Fibroblast of lung (primary cell): ENCODE measurements at regions not wholly inside any gene's neighbourhood (a gene's known extent, or its start where the extent isn't known, plus 50 kb on each side); places are given as distances from the start of the nearest gene placed in this dataset.

Source experiments
- DNase-seq, 2 donors: peaks; one replicate each; pipeline versions ENCODE4 v3.0.0 to v3.0.0-alpha.2; 2010; ENCODE audit warnings: low read depth in 2 of 2
- H2AFZ ChIP-seq: 2 replicates; pipeline ENCODE4 v1.5.1; 2012; ENCODE audit warnings: low read length, control low read depth, inconsistent platforms
- H3K27ac ChIP-seq: 2 replicates; pipeline ENCODE4 v1.5.1; 2011; ENCODE audit warnings: low read length, control low read depth; ENCODE audit not compliant: insufficient read depth
- H3K27me3 ChIP-seq: 2 replicates; pipeline ENCODE4 v1.5.1; 2011; ENCODE audit warnings: mild to moderate bottlenecking, low read length; ENCODE audit not compliant: control insufficient read depth, insufficient read depth
- H3K36me3 ChIP-seq: 2 replicates; pipeline ENCODE4 v1.5.1; 2011; ENCODE audit warnings: low read length; ENCODE audit not compliant: control insufficient read depth, insufficient read depth
- H3K4me1 ChIP-seq: 2 replicates; pipeline ENCODE4 v1.5.1; 2011; ENCODE audit warnings: low read length; ENCODE audit not compliant: control insufficient read depth, insufficient read depth; ENCODE audit errors: extremely low read depth
- H3K4me2 ChIP-seq: 2 replicates; pipeline ENCODE4 v1.5.1; 2011; ENCODE audit warnings: low read length, control low read depth; ENCODE audit not compliant: insufficient read depth; ENCODE audit errors: extremely low read depth
- H3K4me3 ChIP-seq, 4 experiments: fragments of 200-600 bp in 1 of 4; sonication (generic) in 1 of 4; replicated peaks in 1 of 4; 2 replicates each; pipeline ENCODE4 v1.5.1; 2011 to 2016; ENCODE audit warnings: low read length in 4 of 4, low read depth in 3 of 4, mild to moderate bottlenecking in 3 of 4, control low read depth in 2 of 4, inconsistent platforms in 1 of 4, mixed read lengths in 1 of 4; ENCODE audit not compliant: insufficient read depth in 1 of 4; ENCODE audit errors: control extremely low read depth in 1 of 4
- H3K79me2 ChIP-seq: 2 replicates; pipeline ENCODE4 v1.5.1; 2012; ENCODE audit warnings: mild to moderate bottlenecking, low read length, inconsistent platforms; ENCODE audit not compliant: control insufficient read depth, insufficient read depth
- H3K9ac ChIP-seq: 2 replicates; pipeline ENCODE4 v1.5.1; 2011; ENCODE audit warnings: mild to moderate bottlenecking, low read length, control low read depth; ENCODE audit not compliant: insufficient read depth
- H3K9me3 ChIP-seq: 2 replicates; pipeline ENCODE4 v1.5.1; 2012; ENCODE audit warnings: low read depth, low read length; ENCODE audit not compliant: control insufficient read depth, insufficient read depth
- H4K20me1 ChIP-seq: 2 replicates; pipeline ENCODE4 v1.5.1; 2011; ENCODE audit warnings: low read length; ENCODE audit not compliant: control insufficient read depth, insufficient read depth; ENCODE audit errors: extremely low read depth
- EZH2 ChIP-seq: IDR thresholded peaks from 2 replicates; pipeline ENCODE4 v1.5.1; 2012; ENCODE audit warnings: low read length, control low read depth, mild to moderate bottlenecking; ENCODE audit errors: missing control alignments
- TF ChIP-seq, protein P1 (sequence below), 2 donors: IDR thresholded peaks in 1 of 2; conservative IDR thresholded peaks in 1 of 2; 1 replicate in 1 of 2; 2 replicates in 1 of 2; pipeline ENCODE4 v1.5.1; 2011 to 2012; ENCODE audit warnings: low read length in 2 of 2, control low read depth in 1 of 2, inconsistent platforms in 1 of 2, low read depth in 1 of 2, mild to moderate bottlenecking in 1 of 2

DNA sequence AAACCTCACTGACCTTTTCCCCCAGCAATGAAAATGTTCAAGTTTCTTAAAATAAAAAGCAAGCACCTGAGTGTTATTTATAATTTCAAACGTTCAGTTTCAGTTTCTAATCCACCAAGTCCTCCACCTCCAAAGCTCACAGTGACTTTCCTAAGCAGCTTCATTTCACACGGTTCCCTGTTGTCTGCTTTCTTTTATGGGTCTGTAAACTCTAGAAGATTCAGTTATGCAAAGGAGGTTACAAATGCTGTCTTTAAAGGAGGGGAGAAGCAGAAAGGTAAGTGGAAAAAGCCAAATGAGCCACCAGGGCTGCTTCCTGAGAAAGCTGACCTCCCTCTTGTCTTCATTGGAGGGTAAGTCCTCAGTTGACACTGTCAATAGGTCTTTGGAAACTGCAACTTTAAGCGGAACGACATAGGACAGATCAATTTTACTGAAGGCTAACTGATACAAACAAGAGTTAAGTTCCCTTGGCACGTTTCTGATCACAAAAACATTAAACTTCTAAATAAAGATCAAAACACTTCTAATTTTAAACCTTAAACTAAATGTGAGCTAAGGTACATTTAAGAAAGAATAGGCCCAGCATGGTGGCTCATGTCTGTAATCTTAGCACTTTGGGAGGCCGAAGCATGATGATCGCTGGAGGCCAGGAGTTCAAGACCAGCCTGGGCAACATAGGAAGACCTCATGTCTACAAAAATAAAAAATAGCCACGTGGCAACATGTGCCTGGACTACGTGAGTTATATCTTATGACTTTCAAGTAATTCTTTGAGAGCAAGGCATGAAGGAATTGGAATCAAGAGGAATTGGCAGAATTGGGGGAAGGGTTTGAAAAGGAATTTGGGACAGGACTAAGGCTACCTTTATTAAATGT, 151.9 kb upstream of the UBE2E1 start:
- Histone ChIP-seq H3K27ac (no peak overlapping the region), H4K20me1 (no peaks in the 10 kb centered on the region), H3K9ac (no peak overlapping the region), H3K4me1 (peaks cover 14% of the 10 kb centered on the region), H3K4me2 (no peak overlapping the region), H3K79me2 (no peaks in the 10 kb centered on the region), H3K27me3 (no peaks in the 10 kb centered on the region), H3K4me3 (no peak overlapping the region), H2AFZ (peak overlapping the region; percentile 49), H3K9me3 (no peaks in the 10 kb centered on the region), H3K36me3 (no peaks in the 10 kb centered on the region)
- DNase-seq: no peak
- TF ChIP-seq, protein P1, sequence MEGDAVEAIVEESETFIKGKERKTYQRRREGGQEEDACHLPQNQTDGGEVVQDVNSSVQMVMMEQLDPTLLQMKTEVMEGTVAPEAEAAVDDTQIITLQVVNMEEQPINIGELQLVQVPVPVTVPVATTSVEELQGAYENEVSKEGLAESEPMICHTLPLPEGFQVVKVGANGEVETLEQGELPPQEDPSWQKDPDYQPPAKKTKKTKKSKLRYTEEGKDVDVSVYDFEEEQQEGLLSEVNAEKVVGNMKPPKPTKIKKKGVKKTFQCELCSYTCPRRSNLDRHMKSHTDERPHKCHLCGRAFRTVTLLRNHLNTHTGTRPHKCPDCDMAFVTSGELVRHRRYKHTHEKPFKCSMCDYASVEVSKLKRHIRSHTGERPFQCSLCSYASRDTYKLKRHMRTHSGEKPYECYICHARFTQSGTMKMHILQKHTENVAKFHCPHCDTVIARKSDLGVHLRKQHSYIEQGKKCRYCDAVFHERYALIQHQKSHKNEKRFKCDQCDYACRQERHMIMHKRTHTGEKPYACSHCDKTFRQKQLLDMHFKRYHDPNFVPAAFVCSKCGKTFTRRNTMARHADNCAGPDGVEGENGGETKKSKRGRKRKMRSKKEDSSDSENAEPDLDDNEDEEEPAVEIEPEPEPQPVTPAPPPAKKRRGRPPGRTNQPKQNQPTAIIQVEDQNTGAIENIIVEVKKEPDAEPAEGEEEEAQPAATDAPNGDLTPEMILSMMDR (conservative IDR thresholded peaks at IDR 0.05 in 1 of 2, IDR thresholded peaks at IDR 0.05 in 1 of 2; ENCODE audit: low read depth in 1 of 2, low read length in 2 of 2): no peak
- no peak for TF ChIP-seq EZH2

DNA sequence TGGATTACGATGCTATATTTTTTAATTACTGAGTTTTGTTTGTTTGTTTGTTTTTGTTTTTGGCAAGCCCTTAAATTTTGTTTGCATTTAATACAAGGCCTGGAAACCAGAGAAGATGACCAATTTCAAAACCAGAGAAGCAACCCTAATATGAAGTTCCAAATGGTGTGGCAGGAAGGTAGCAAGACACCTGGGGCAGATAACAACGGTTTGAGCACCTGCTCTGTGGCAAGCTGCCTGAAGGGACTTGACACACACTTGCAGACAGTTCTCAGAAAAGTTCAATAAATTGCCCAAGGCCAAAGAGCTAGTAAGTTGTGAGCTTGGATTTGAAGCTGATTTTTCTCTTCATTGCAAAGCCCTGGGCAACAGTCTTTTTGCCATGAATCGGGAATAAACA, 151.2 kb upstream of the UBE2E1 start:
- no peak for TF ChIP-seq EZH2
- TF ChIP-seq, protein P1 (conservative IDR thresholded peaks at IDR 0.05 in 1 of 2, IDR thresholded peaks at IDR 0.05 in 1 of 2; ENCODE audit: low read depth in 1 of 2, low read length in 2 of 2): no peak
- H3K4me2 ChIP-seq: no peak overlapping the region
- no peak for DNase-seq
- H3K9ac ChIP-seq: no peak overlapping the region
- H4K20me1 ChIP-seq: no peaks in the 10 kb centered on the region
- H3K36me3 ChIP-seq: no peaks in the 10 kb centered on the region
- H3K79me2 ChIP-seq: no peaks in the 10 kb centered on the region
- H3K4me3 ChIP-seq: no peak overlapping the region
- no peaks in the 10 kb centered on the region for H3K9me3 ChIP-seq
- H2AFZ ChIP-seq: no peak overlapping the region
- peaks cover 14% of the 10 kb centered on the region for H3K4me1 ChIP-seq
- no peak overlapping the region for H3K27ac ChIP-seq
- H3K27me3 ChIP-seq: no peaks in the 10 kb centered on the region

DNA sequence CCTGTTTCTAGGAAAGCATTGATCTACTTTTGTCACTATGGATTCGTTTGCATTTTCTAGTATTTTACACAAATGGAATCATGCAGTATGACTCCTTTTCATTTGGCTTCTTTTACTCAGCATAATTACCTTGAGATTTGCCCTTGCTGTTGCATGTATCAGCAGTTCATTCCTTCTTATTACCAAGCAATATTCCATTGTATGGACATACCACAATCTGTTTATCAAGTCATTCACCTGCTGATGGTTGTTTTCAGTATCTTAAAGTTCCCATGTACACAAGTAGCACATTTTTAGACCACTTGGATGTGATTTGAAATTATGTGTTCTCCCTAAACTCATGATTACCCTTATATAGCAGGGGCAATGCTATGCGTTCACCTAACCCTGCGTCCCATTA, 150.0 kb upstream of the UBE2E1 start:
- Histone ChIP-seq H3K36me3 (no peaks in the 10 kb centered on the region), H3K27ac (no peak overlapping the region), H3K4me2 (no peak overlapping the region), H2AFZ (no peak overlapping the region), H3K9ac (no peak overlapping the region), H4K20me1 (no peaks in the 10 kb centered on the region), H3K4me1 (peaks cover 4% of the 10 kb centered on the region), H3K27me3 (no peaks in the 10 kb centered on the region), H3K4me3 (no peak overlapping the region), H3K9me3 (no peaks in the 10 kb centered on the region), H3K79me2 (no peaks in the 10 kb centered on the region)
- TF ChIP-seq, protein P1 (conservative IDR thresholded peaks at IDR 0.05 in 1 of 2, IDR thresholded peaks at IDR 0.05 in 1 of 2; ENCODE audit: low read depth in 1 of 2, low read length in 2 of 2): no peak
- TF ChIP-seq EZH2: no peak
- DNase-seq: no peak
